Central memory CD8-positive, alpha-beta T cell (primary cell): ENCODE measurements at regions not wholly inside any gene's neighbourhood (a gene's known extent, or its start where the extent isn't known, plus 50 kb on each side); places are given as distances from the start of the nearest gene placed in this dataset.

ENCODE experiments used
- ATAC-seq: fragments of 150-1000 bp; cut with Tn5 transposase; replicated peaks from 2 replicates; pipeline ENCODE4 v1.10.0; 2022; ENCODE audit warnings: mild to moderate bottlenecking, moderate FRiP score, moderate number of reproducible peaks; ENCODE audit not compliant: poor library complexity, severe bottlenecking; ENCODE audit errors: extremely low read depth
- DNase-seq, 2 donors: peaks; one replicate each; pipeline ENCODE4 v3.0.0; 2021; ENCODE audit warnings: low spot score in 2 of 2
- H3K27ac Mint-ChIP-seq: one replicate; pipeline ENCODE4 v1.8.0; 2022; ENCODE audit warnings: low read depth, mild to moderate bottlenecking, moderate library complexity, mixed read lengths
- H3K27me3 Mint-ChIP-seq: one replicate; pipeline ENCODE4 v1.8.0; 2022; ENCODE audit warnings: mixed read lengths
- H3K36me3 Mint-ChIP-seq: one replicate; pipeline ENCODE4 v1.8.0; 2022; ENCODE audit warnings: mild to moderate bottlenecking, moderate library complexity, mixed read lengths; ENCODE audit not compliant: insufficient read depth
- H3K4me1 Mint-ChIP-seq: one replicate; pipeline ENCODE4 v1.8.0; 2022; ENCODE audit warnings: mixed read lengths
- H3K4me3 Mint-ChIP-seq: one replicate; pipeline ENCODE4 v1.8.0; 2022; ENCODE audit warnings: mild to moderate bottlenecking, moderate library complexity, mixed read lengths
- H3K9me3 Mint-ChIP-seq: one replicate; pipeline ENCODE4 v1.8.0; 2022; ENCODE audit warnings: mixed read lengths

- Mint-ChIP-seq H3K36me3 (peaks cover 4% of the 10 kb centered on the region), H3K4me3 (no peak overlapping the region), H3K27me3 (no peaks in the 10 kb centered on the region), H3K4me1 (no peaks in the 10 kb centered on the region), H3K9me3 (peaks cover 45% of the 10 kb centered on the region), H3K27ac (no peak overlapping the region)
- DNase-seq (no peak), ATAC-seq (no peak)
These were observed 307.9 kb upstream of the SLC35B3 start for GRCh38 chr6:8743170-8743745.

- Mint-ChIP-seq H3K4me3 (no peak overlapping the region), H3K4me1 (no peaks in the 10 kb centered on the region), H3K36me3 (peaks cover 4% of the 10 kb centered on the region), H3K27ac (no peak overlapping the region), H3K27me3 (no peaks in the 10 kb centered on the region), H3K9me3 (peaks cover 29% of the 10 kb centered on the region)
- ATAC-seq, result no peak
- no peak for DNase-seq
These were observed 304.1 kb upstream of the SLC35B3 start for GRCh38 chr6:8739454-8739853.

- ATAC-seq, result no peak
- no peaks in the 10 kb centered on the region for H3K4me1 Mint-ChIP-seq
- no peak overlapping the region for H3K27ac Mint-ChIP-seq
These were observed 303.6 kb upstream of the SLC35B3 start for GRCh38 chr6:8738951-8739350.

GRCh38 chr6:8736156-8736895 is 301.0 kb upstream of the SLC35B3 start:
- DNase-seq (no peak), ATAC-seq (no peak)
- Mint-ChIP-seq H3K9me3 (peaks cover 17% of the 10 kb centered on the region), H3K4me1 (no peaks in the 10 kb centered on the region), H3K27ac (no peak overlapping the region), H3K27me3 (no peaks in the 10 kb centered on the region), H3K4me3 (no peak overlapping the region), H3K36me3 (peaks cover 4% of the 10 kb centered on the region)

More at GRCh38 chr6:8738951-8739350, 303.6 kb upstream of the SLC35B3 start:
- no peak for DNase-seq
- Mint-ChIP-seq H3K27me3 (no peaks in the 10 kb centered on the region), H3K36me3 (peaks cover 4% of the 10 kb centered on the region), H3K4me3 (no peak overlapping the region), H3K9me3 (peaks cover 28% of the 10 kb centered on the region)

- ATAC-seq (no peak), DNase-seq (no peak)
- peaks cover 5% of the 10 kb centered on the region for H3K9me3 Mint-ChIP-seq
- H3K27me3 Mint-ChIP-seq, result no peaks in the 10 kb centered on the region
- no peaks in the 10 kb centered on the region for H3K4me1 Mint-ChIP-seq
- no peak overlapping the region for H3K4me3 Mint-ChIP-seq
- H3K36me3 Mint-ChIP-seq, result no peaks in the 10 kb centered on the region
- no peak overlapping the region for H3K27ac Mint-ChIP-seq
These were observed 298.5 kb upstream of the SLC35B3 start for GRCh38 chr6:8733879-8734278.

- no peaks in the 10 kb centered on the region for H3K36me3 Mint-ChIP-seq
- H3K4me3 Mint-ChIP-seq, result no peak overlapping the region
- ATAC-seq (no peak), DNase-seq (no peak)
- H3K27me3 Mint-ChIP-seq, result no peaks in the 10 kb centered on the region
- H3K4me1 Mint-ChIP-seq, result no peaks in the 10 kb centered on the region
- peaks cover 5% of the 10 kb centered on the region for H3K9me3 Mint-ChIP-seq
- no peak overlapping the region for H3K27ac Mint-ChIP-seq
These were observed 296.5 kb upstream of the SLC35B3 start for GRCh38 chr6:8731874-8732273.

GRCh38 chr6:8710668-8711431 is 275.5 kb upstream of the SLC35B3 start:
- no peaks in the 10 kb centered on the region for H3K36me3 Mint-ChIP-seq
- H3K27ac Mint-ChIP-seq, result no peak overlapping the region
- H3K9me3 Mint-ChIP-seq, result peaks cover 6% of the 10 kb centered on the region
- no peaks in the 10 kb centered on the region for H3K27me3 Mint-ChIP-seq
- no peak overlapping the region for H3K4me3 Mint-ChIP-seq
- H3K4me1 Mint-ChIP-seq, result no peaks in the 10 kb centered on the region
- no peak for DNase-seq
- ATAC-seq, result no peak

- DNase-seq (no peak), ATAC-seq (no peak)
- Mint-ChIP-seq H3K4me1 (no peaks in the 10 kb centered on the region), H3K4me3 (no peak overlapping the region), H3K36me3 (no peaks in the 10 kb centered on the region), H3K27ac (no peak overlapping the region), H3K27me3 (no peaks in the 10 kb centered on the region), H3K9me3 (peaks cover 6% of the 10 kb centered on the region)
These were observed 272.8 kb upstream of the SLC35B3 start for GRCh38 chr6:8707956-8708772.

- no peaks in the 10 kb centered on the region for H3K4me1 Mint-ChIP-seq
- no peaks in the 10 kb centered on the region for H3K27me3 Mint-ChIP-seq
- no peak overlapping the region for H3K27ac Mint-ChIP-seq
- DNase-seq (no peak), ATAC-seq (no peak)
- no peaks in the 10 kb centered on the region for H3K36me3 Mint-ChIP-seq
- peaks cover 11% of the 10 kb centered on the region for H3K9me3 Mint-ChIP-seq
- H3K4me3 Mint-ChIP-seq, result no peak overlapping the region
These were observed 272.0 kb upstream of the SLC35B3 start for GRCh38 chr6:8707369-8707768.

- Mint-ChIP-seq H3K9me3 (peaks cover 24% of the 10 kb centered on the region), H3K4me1 (no peaks in the 10 kb centered on the region), H3K27me3 (no peaks in the 10 kb centered on the region), H3K4me3 (no peak overlapping the region), H3K36me3 (no peaks in the 10 kb centered on the region), H3K27ac (no peak overlapping the region)
- ATAC-seq (no peak), DNase-seq (no peak)
These were observed 270.2 kb upstream of the SLC35B3 start for GRCh38 chr6:8705435-8706020.

- ATAC-seq (no peak), DNase-seq (no peak)
- H3K27me3 Mint-ChIP-seq, result no peaks in the 10 kb centered on the region
- H3K4me3 Mint-ChIP-seq, result no peak overlapping the region
- H3K4me1 Mint-ChIP-seq, result no peaks in the 10 kb centered on the region
- H3K27ac Mint-ChIP-seq, result no peak overlapping the region
- no peaks in the 10 kb centered on the region for H3K36me3 Mint-ChIP-seq
- H3K9me3 Mint-ChIP-seq, result peaks cover 27% of the 10 kb centered on the region
These were observed 267.7 kb upstream of the SLC35B3 start for GRCh38 chr6:8703059-8703458.

GRCh38 chr6:8688821-8689220 is 253.5 kb upstream of the SLC35B3 start:
- Mint-ChIP-seq H3K4me1 (no peaks in the 10 kb centered on the region), H3K27me3 (no peaks in the 10 kb centered on the region), H3K27ac (no peak overlapping the region), H3K9me3 (peaks cover 28% of the 10 kb centered on the region), H3K4me3 (no peak overlapping the region), H3K36me3 (no peaks in the 10 kb centered on the region)
- ATAC-seq (no peak), DNase-seq (no peak)
